ENCODE measurements at regions not wholly inside any gene's neighbourhood (a gene's known extent, or its start where the extent isn't known, plus 50 kb on each side); places are given as distances from the start of the nearest gene placed in this dataset.

- ATAC-seq (ENCODE audit: low FRiP score in 2 of 2), result peak in 1 of 2 donors; percentile 53
Observed at GRCh38 chr18:55790296-55790695, 202.3 kb upstream of the TCF4 start.

GRCh38 chr18:55787536-55788073, 199.6 kb upstream of the TCF4 start:
- TF ChIP-seq CTCF (IDR thresholded peaks at IDR 0.05) (no peak), EP300 (IDR thresholded peaks at IDR 0.05) (no peak), POLR2AphosphoS5 (IDR thresholded peaks at IDR 0.05) (no peak), POLR2A (IDR thresholded peaks at IDR 0.05) (no peak)
- Histone ChIP-seq H3K4me1 (no peaks in the 10 kb centered on the region), H3K4me3 (no peak overlapping the region), H3K9me3 (no peaks in the 10 kb centered on the region), H3K27me3 (no peaks in the 10 kb centered on the region), H3K36me3 (no peaks in the 10 kb centered on the region), H3K27ac (no peak overlapping the region)
- ATAC-seq (ENCODE audit: low FRiP score in 2 of 2) (no peak), DNase-seq (no peak)
- WGBS, 2 donors, result 84 to 88% methylated on average over 3 of the region's 3 CpGs

More at GRCh38 chr18:55790296-55790695, 202.3 kb upstream of the TCF4 start:
- DNase-seq, result no peak
- Histone ChIP-seq H3K27ac (no peak overlapping the region), H3K4me1 (peaks cover 0 to 2% (median 0%) of the 10 kb centered on the region in 4 donors), H3K4me3 (no peak overlapping the region), H3K27me3 (no peaks in the 10 kb centered on the region), H3K36me3 (no peaks in the 10 kb centered on the region), H3K9me3 (no peaks in the 10 kb centered on the region)
- no peak for TF ChIP-seq POLR2AphosphoS5 (IDR thresholded peaks at IDR 0.05)
- TF ChIP-seq EP300 (IDR thresholded peaks at IDR 0.05), result no peak
- no peak for TF ChIP-seq CTCF (IDR thresholded peaks at IDR 0.05)
- TF ChIP-seq POLR2A (IDR thresholded peaks at IDR 0.05), result no peak

- Histone ChIP-seq H3K36me3 (no peaks in the 10 kb centered on the region), H3K27me3 (no peaks in the 10 kb centered on the region), H3K4me3 (no peak overlapping the region), H3K27ac (no peak overlapping the region), H3K9me3 (no peaks in the 10 kb centered on the region), H3K4me1 (no peaks in the 10 kb centered on the region)
- no peak for DNase-seq
- no peak for TF ChIP-seq POLR2AphosphoS5 (IDR thresholded peaks at IDR 0.05)
- no peak for TF ChIP-seq POLR2A (IDR thresholded peaks at IDR 0.05)
- no peak for TF ChIP-seq CTCF (IDR thresholded peaks at IDR 0.05)
- TF ChIP-seq EP300 (IDR thresholded peaks at IDR 0.05), result no peak
- 75 to 90% methylated on average over 2 of the region's 2 CpGs for WGBS, 2 donors
- no peak for ATAC-seq (ENCODE audit: low FRiP score in 2 of 2)
Observed at GRCh38 chr18:55786651-55787272, 198.8 kb upstream of the TCF4 start.

GRCh38 chr18:55783921-55784320, 195.9 kb upstream of the TCF4 start:
- H3K36me3 ChIP-seq, result no peaks in the 10 kb centered on the region
- H3K9me3 ChIP-seq, result no peaks in the 10 kb centered on the region
- H3K4me3 ChIP-seq, result no peak overlapping the region
- ATAC-seq (ENCODE audit: low FRiP score in 2 of 2) (no peak), DNase-seq (no peak)
- no peak overlapping the region for H3K27ac ChIP-seq
- TF ChIP-seq CTCF (IDR thresholded peaks at IDR 0.05) (no peak), POLR2AphosphoS5 (IDR thresholded peaks at IDR 0.05) (no peak), EP300 (IDR thresholded peaks at IDR 0.05) (no peak), POLR2A (IDR thresholded peaks at IDR 0.05) (no peak)
- H3K4me1 ChIP-seq, result peaks cover 4 to 24% (median 7%) of the 10 kb centered on the region in 4 donors
- 76 to 79% methylated on average over 2 of the region's 2 CpGs for WGBS, 2 donors
- peaks cover 0 to 7% (median 0%) of the 10 kb centered on the region in 4 donors for H3K27me3 ChIP-seq

- no peak for DNase-seq
- TF ChIP-seq CTCF (IDR thresholded peaks at IDR 0.05) (peak; percentile 42 to 58 (median 50)), EP300 (IDR thresholded peaks at IDR 0.05) (no peak)
- Histone ChIP-seq H3K36me3 (no peaks in the 10 kb centered on the region), H3K9me3 (no peaks in the 10 kb centered on the region), H3K27me3 (peaks cover 0 to 7% (median 0%) of the 10 kb centered on the region in 4 donors), H3K4me1 (peaks cover 4 to 28% (median 7%) of the 10 kb centered on the region in 4 donors), H3K4me3 (no peak overlapping the region), H3K27ac (peak overlapping the region in 2 of 4 donors; percentile 80 to 84)
- ATAC-seq (ENCODE audit: low FRiP score in 2 of 2), result no peak
- 39 to 50% methylated on average over 6 of the region's 6 CpGs for WGBS, 2 donors
Observed at GRCh38 chr18:55781481-55781957, 193.5 kb upstream of the TCF4 start.
